GM23338 (cell line): ENCODE measurements at regions not wholly inside any gene's neighbourhood (a gene's known extent, or its start where the extent isn't known, plus 50 kb on each side); places are given as distances from the start of the nearest gene placed in this dataset.

ENCODE experiments used
- ATAC-seq: fragments of 200-7000 bp; cut with Tn5 transposase; 3 replicates; pipeline ENCODE4 v1.9.1; 2020
- DNase-seq: peaks from one replicate; pipeline ENCODE4 v3.0.0-alpha.2; 2015; ENCODE audit warnings: low spot score
- H2AFZ ChIP-seq: fragments of 200-600 bp; sonication (generic); 2 replicates; pipeline ENCODE4 v1.8.0; 2016; ENCODE audit warnings: antibody characterized with exemption, mild to moderate bottlenecking, moderate library complexity
- H3F3A ChIP-seq: fragments of 200-600 bp; sonication (generic); replicated peaks from 2 replicates; pipeline ENCODE4 v1.8.0; 2017; ENCODE audit warnings: antibody characterized with exemption, mixed run types, low read depth
- H3K27ac ChIP-seq: fragments of 200-600 bp; sonication (generic); 2 replicates; pipeline ENCODE4 v1.6.1; 2016; ENCODE audit warnings: low read depth
- H3K27me3 ChIP-seq: fragments of 200-600 bp; sonication (generic); 2 replicates; pipeline ENCODE4 v1.8.0; 2016; ENCODE audit warnings: mild to moderate bottlenecking, mixed run types, moderate library complexity; ENCODE audit not compliant: insufficient read depth
- H3K36me3 ChIP-seq: fragments of 200-600 bp; sonication (generic); 2 replicates; pipeline ENCODE4 v1.8.0; 2016; ENCODE audit warnings: mild to moderate bottlenecking; ENCODE audit not compliant: insufficient read depth
- H3K4me1 ChIP-seq: fragments of 200-600 bp; sonication (generic); 2 replicates; pipeline ENCODE4 v1.8.0; 2016; ENCODE audit warnings: mild to moderate bottlenecking, moderate library complexity; ENCODE audit not compliant: insufficient read depth
- H3K4me2 ChIP-seq: fragments of 200-600 bp; sonication (generic); 2 replicates; pipeline ENCODE4 v1.7.1; 2017; ENCODE audit warnings: mixed run types
- H3K4me3 ChIP-seq: fragments of 200-600 bp; sonication (generic); 2 replicates; pipeline ENCODE4 v1.6.1; 2016; ENCODE audit warnings: mixed run types
- H3K79me2 ChIP-seq: fragments of 200-600 bp; sonication (generic); replicated peaks from 2 replicates; pipeline ENCODE4 v1.8.0; 2017; ENCODE audit warnings: mild to moderate bottlenecking; ENCODE audit not compliant: insufficient read depth
- H3K9me2 ChIP-seq: fragments of 200-600 bp; sonication (generic); 2 replicates; pipeline ENCODE4 v1.8.0; 2017; ENCODE audit not compliant: insufficient read depth
- H4K20me1 ChIP-seq: fragments of 200-600 bp; sonication (generic); replicated peaks from 2 replicates; pipeline ENCODE4 v1.8.0; 2017; ENCODE audit warnings: mild to moderate bottlenecking; ENCODE audit not compliant: insufficient read depth
- H3K27ac Mint-ChIP-seq: 2 replicates; pipeline ENCODE4 v1.8.0; 2020; ENCODE audit warnings: inconsistent platforms, mild to moderate bottlenecking, moderate library complexity, mixed read lengths
- H3K27me3 Mint-ChIP-seq: 3 replicates; pipeline ENCODE4 v1.8.0; 2022; ENCODE audit warnings: low read depth, mild to moderate bottlenecking, moderate library complexity, mixed read lengths, inconsistent platforms; ENCODE audit not compliant: insufficient read depth, poor library complexity
- H3K36me3 Mint-ChIP-seq: 3 replicates; pipeline ENCODE4 v1.8.0; 2021; ENCODE audit warnings: low read depth, mild to moderate bottlenecking, inconsistent platforms, moderate library complexity, mixed read lengths
- H3K4me1 Mint-ChIP-seq: 3 replicates; pipeline ENCODE4 v1.8.0; 2020; ENCODE audit warnings: mild to moderate bottlenecking, inconsistent platforms, mixed read lengths
- H3K4me3 Mint-ChIP-seq: 3 replicates; pipeline ENCODE4 v1.8.0; 2021; ENCODE audit warnings: moderate library complexity, mild to moderate bottlenecking, inconsistent platforms, mixed read lengths
- H3K9me3 Mint-ChIP-seq: 3 replicates; pipeline ENCODE4 v1.8.0; 2020; ENCODE audit warnings: moderate library complexity, mild to moderate bottlenecking, inconsistent platforms, mixed read lengths
- CREB1 ChIP-seq: fragments of 250-450 bp; sonication (Bioruptor Pico); IDR thresholded peaks from 2 replicates; pipeline ENCODE4 v1.5.0; 2020; ENCODE audit warnings: low read depth, mild to moderate bottlenecking, moderate library complexity
- EZH2phosphoT487 ChIP-seq: fragments of 200-600 bp; sonication (generic); IDR thresholded peaks from one replicate; pipeline ENCODE4 v1.8.1; 2018; ENCODE audit warnings: antibody characterized with exemption; ENCODE audit not compliant: unreplicated experiment
- NANOG ChIP-seq: IDR thresholded peaks from 2 replicates; pipeline ENCODE4 v1.6.1; 2016; ENCODE audit warnings: antibody characterized with exemption, borderline replicate concordance
- POLR2AphosphoS5 ChIP-seq: IDR thresholded peaks from 2 replicates; pipeline ENCODE4 v1.6.1; 2016; ENCODE audit warnings: antibody characterized with exemption, low read depth
- STAT1 ChIP-seq: IDR thresholded peaks from one replicate; pipeline ENCODE4 v1.6.1; 2016; ENCODE audit warnings: antibody characterized with exemption; ENCODE audit not compliant: unreplicated experiment
- TF ChIP-seq, protein P1 (sequence below): fragments of 250-450 bp; sonication (Bioruptor Pico); IDR thresholded peaks from 2 replicates; pipeline ENCODE4 v1.5.0; 2020; ENCODE audit warnings: mild to moderate bottlenecking, moderate library complexity
- TF ChIP-seq, protein P2 (sequence below): IDR thresholded peaks from one replicate; pipeline ENCODE4 v1.6.1; 2018; ENCODE audit warnings: antibody characterized with exemption; ENCODE audit not compliant: unreplicated experiment

DNA sequence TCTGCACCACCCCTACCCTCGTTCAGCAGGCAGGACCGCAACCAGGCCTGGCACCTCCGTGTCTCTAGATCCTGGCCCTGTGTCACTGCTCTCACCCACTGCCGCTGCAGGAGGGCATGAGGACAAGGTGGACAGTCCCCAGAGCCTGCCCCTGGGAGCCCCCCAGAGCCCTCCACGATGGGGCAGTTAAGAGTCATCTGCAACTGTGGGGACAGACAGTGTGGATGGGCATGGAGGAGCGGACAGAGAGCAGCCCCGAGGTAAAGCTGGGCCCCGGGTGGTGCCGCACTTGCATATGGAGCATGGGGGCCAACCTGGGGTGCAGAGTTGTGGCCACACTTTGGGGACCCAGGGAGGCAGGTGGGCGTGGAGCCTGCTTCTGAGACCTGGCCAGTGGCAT is 905.1 kb upstream of the USP15 start:
- no peak for DNase-seq
- Histone ChIP-seq H3K9me2 (no peaks in the 10 kb centered on the region), H3K4me1 (no peaks in the 10 kb centered on the region), H4K20me1 (no peaks in the 10 kb centered on the region), H3K79me2 (no peaks in the 10 kb centered on the region), H3K27ac (no peak overlapping the region), H3K36me3 (no peaks in the 10 kb centered on the region), H3K4me2 (no peak overlapping the region), H3K27me3 (no peaks in the 10 kb centered on the region), H3F3A (no peaks in the 10 kb centered on the region), H3K4me3 (no peak overlapping the region), H2AFZ (no peak overlapping the region)
- TF ChIP-seq CREB1 (no peak), STAT1 (no peak), NANOG (no peak)
- TF ChIP-seq, protein P1, sequence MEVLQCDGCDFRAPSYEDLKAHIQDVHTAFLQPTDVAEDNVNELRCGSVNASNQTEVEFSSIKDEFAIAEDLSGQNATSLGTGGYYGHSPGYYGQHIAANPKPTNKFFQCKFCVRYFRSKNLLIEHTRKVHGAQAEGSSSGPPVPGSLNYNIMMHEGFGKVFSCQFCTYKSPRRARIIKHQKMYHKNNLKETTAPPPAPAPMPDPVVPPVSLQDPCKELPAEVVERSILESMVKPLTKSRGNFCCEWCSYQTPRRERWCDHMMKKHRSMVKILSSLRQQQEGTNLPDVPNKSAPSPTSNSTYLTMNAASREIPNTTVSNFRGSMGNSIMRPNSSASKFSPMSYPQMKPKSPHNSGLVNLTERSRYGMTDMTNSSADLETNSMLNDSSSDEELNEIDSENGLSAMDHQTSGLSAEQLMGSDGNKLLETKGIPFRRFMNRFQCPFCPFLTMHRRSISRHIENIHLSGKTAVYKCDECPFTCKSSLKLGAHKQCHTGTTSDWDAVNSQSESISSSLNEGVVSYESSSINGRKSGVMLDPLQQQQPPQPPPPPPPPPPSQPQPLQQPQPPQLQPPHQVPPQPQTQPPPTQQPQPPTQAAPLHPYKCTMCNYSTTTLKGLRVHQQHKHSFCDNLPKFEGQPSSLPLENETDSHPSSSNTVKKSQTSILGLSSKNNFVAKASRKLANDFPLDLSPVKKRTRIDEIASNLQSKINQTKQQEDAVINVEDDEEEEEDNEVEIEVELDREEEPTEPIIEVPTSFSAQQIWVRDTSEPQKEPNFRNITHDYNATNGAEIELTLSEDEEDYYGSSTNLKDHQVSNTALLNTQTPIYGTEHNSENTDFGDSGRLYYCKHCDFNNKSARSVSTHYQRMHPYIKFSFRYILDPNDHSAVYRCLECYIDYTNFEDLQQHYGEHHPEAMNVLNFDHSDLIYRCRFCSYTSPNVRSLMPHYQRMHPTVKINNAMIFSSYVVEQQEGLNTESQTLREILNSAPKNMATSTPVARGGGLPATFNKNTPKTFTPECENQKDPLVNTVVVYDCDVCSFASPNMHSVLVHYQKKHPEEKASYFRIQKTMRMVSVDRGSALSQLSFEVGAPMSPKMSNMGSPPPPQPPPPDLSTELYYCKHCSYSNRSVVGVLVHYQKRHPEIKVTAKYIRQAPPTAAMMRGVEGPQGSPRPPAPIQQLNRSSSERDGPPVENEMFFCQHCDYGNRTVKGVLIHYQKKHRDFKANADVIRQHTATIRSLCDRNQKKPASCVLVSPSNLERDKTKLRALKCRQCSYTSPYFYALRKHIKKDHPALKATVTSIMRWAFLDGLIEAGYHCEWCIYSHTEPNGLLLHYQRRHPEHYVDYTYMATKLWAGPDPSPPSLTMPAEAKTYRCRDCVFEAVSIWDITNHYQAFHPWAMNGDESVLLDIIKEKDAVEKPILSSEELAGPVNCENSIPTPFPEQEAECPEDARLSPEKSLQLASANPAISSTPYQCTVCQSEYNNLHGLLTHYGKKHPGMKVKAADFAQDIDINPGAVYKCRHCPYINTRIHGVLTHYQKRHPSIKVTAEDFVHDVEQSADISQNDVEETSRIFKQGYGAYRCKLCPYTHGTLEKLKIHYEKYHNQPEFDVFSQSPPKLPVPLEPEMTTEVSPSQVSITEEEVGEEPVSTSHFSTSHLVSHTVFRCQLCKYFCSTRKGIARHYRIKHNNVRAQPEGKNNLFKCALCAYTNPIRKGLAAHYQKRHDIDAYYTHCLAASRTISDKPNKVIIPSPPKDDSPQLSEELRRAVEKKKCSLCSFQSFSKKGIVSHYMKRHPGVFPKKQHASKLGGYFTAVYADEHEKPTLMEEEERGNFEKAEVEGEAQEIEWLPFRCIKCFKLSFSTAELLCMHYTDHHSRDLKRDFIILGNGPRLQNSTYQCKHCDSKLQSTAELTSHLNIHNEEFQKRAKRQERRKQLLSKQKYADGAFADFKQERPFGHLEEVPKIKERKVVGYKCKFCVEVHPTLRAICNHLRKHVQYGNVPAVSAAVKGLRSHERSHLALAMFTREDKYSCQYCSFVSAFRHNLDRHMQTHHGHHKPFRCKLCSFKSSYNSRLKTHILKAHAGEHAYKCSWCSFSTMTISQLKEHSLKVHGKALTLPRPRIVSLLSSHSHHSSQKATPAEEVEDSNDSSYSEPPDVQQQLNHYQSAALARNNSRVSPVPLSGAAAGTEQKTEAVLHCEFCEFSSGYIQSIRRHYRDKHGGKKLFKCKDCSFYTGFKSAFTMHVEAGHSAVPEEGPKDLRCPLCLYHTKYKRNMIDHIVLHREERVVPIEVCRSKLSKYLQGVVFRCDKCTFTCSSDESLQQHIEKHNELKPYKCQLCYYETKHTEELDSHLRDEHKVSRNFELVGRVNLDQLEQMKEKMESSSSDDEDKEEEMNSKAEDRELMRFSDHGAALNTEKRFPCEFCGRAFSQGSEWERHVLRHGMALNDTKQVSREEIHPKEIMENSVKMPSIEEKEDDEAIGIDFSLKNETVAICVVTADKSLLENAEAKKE (CRISPR knock-in tag) = no peak
- Mint-ChIP-seq H3K36me3 (peaks cover 2% of the 10 kb centered on the region; the same call in 1 of the 3 replicates), H3K4me3 (no peak overlapping the region), H3K9me3 (no peaks in the 10 kb centered on the region; the same call in 2 of the 3 replicates), H3K27me3 (no peaks in the 10 kb centered on the region), H3K27ac (no peak overlapping the region), H3K4me1 (no peaks in the 10 kb centered on the region)
- no peak for ATAC-seq

DNA sequence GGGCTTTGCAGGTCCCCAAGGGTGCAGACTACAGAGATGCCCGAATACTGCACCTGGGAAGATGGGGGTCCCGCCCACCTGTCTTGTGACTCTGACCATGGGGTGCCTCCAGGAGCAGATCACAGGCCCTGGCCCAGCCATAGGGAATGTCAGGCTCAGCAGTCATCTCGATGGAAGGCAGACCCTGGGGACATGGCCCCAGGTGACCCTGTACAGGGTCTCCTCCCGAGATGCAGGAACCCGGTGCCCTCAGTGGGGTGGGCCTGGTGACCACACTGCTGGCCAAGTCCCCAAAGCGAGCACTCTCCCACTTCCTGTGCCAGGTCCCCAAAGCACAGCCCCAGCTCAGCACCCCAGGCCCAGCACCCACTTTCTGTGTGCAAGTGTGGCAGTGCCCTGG is 903.7 kb upstream of the USP15 start:
- Histone ChIP-seq H3K4me3 (no peak overlapping the region), H2AFZ (no peak overlapping the region), H3K36me3 (no peaks in the 10 kb centered on the region), H3K9me2 (no peaks in the 10 kb centered on the region), H4K20me1 (no peaks in the 10 kb centered on the region), H3K4me2 (no peak overlapping the region), H3F3A (no peaks in the 10 kb centered on the region), H3K4me1 (no peaks in the 10 kb centered on the region), H3K27me3 (no peaks in the 10 kb centered on the region), H3K27ac (no peak overlapping the region), H3K79me2 (no peaks in the 10 kb centered on the region)
- H3K4me1 Mint-ChIP-seq = no peaks in the 10 kb centered on the region
- H3K27ac Mint-ChIP-seq = no peak overlapping the region
- ATAC-seq (no peak), DNase-seq (no peak)
- peaks cover 2% of the 10 kb centered on the region; the same call in 1 of the 3 replicates for H3K36me3 Mint-ChIP-seq
- no peaks in the 10 kb centered on the region for H3K27me3 Mint-ChIP-seq
- H3K9me3 Mint-ChIP-seq = no peaks in the 10 kb centered on the region; the same call in 2 of the 3 replicates
- no peak overlapping the region for H3K4me3 Mint-ChIP-seq
- no peak for TF ChIP-seq CREB1
- TF ChIP-seq EZH2phosphoT487 = no peak
- no peak for TF ChIP-seq POLR2AphosphoS5
- TF ChIP-seq, protein P2, sequence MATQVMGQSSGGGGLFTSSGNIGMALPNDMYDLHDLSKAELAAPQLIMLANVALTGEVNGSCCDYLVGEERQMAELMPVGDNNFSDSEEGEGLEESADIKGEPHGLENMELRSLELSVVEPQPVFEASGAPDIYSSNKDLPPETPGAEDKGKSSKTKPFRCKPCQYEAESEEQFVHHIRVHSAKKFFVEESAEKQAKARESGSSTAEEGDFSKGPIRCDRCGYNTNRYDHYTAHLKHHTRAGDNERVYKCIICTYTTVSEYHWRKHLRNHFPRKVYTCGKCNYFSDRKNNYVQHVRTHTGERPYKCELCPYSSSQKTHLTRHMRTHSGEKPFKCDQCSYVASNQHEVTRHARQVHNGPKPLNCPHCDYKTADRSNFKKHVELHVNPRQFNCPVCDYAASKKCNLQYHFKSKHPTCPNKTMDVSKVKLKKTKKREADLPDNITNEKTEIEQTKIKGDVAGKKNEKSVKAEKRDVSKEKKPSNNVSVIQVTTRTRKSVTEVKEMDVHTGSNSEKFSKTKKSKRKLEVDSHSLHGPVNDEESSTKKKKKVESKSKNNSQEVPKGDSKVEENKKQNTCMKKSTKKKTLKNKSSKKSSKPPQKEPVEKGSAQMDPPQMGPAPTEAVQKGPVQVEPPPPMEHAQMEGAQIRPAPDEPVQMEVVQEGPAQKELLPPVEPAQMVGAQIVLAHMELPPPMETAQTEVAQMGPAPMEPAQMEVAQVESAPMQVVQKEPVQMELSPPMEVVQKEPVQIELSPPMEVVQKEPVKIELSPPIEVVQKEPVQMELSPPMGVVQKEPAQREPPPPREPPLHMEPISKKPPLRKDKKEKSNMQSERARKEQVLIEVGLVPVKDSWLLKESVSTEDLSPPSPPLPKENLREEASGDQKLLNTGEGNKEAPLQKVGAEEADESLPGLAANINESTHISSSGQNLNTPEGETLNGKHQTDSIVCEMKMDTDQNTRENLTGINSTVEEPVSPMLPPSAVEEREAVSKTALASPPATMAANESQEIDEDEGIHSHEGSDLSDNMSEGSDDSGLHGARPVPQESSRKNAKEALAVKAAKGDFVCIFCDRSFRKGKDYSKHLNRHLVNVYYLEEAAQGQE = no peak
